Right atrium auricular region (tissue), 2 donors: ENCODE measurements at regions not wholly inside any gene's neighbourhood (a gene's known extent, or its start where the extent isn't known, plus 50 kb on each side); places are given as distances from the start of the nearest gene placed in this dataset.

Experiments used
- DNase-seq: peaks from one replicate; pipeline ENCODE4 v3.0.0-alpha.2; 2019; ENCODE audit warnings: low spot score
- H3K27ac ChIP-seq, 2 donors: fragments of 200-600 bp; sonication (generic); 1 replicate in 1 of 2; 2 replicates in 1 of 2; pipeline ENCODE4 v1.5.1; 2016 to 2019
- H3K27me3 ChIP-seq, 2 donors: fragments of 200-600 bp; sonication (generic); one replicate each; pipeline versions ENCODE4 v1.5.1 to v1.6.0; 2017 to 2019
- H3K36me3 ChIP-seq: fragments of 200-600 bp; sonication (generic); one replicate; pipeline ENCODE4 v1.5.1; 2016
- H3K4me1 ChIP-seq, 2 donors: fragments of 200-600 bp; sonication (generic); one replicate each; pipeline versions ENCODE4 v1.5.1 to v1.6.0; 2017 to 2019
- H3K4me3 ChIP-seq, 2 donors: fragments of 200-600 bp; sonication (generic); 1 replicate in 1 of 2; 2 replicates in 1 of 2; pipeline ENCODE4 v1.5.1; 2017 to 2019; ENCODE audit warnings: mild to moderate bottlenecking in 1 of 2, moderate library complexity in 1 of 2
- H3K9me3 ChIP-seq, 2 donors: fragments of 200-600 bp; sonication (generic); one replicate each; pipeline ENCODE4 v1.5.1; 2019
- TF ChIP-seq, protein P1 (sequence below), 2 donors: fragments of 200-600 bp; sonication (generic); IDR thresholded peaks; one replicate each; pipeline ENCODE4 v1.5.1; 2019; ENCODE audit warnings: antibody characterized with exemption in 2 of 2

DNA sequence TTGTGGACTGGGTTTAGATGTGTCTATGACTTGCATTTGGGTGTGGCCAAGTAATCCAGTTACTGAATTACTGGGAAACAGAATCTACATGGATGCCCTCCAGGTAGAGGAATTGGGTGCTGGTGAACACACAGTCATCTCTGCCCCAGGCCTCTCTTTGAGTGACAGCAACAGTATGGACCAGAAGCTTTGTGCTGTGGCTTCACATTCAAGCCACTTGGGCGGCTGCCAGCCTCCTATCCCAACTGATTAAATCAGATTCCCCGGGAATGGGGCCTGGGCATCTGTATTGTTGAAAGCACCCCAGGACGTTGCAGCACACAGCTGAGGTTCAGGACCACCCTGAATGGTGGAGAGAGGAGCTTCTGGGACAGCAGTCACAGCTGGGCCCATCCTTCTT is 144.6 kb downstream of the DHX35 start:
- no peaks in the 10 kb centered on the region for H3K4me1 ChIP-seq
- no peak for DNase-seq
- no peak overlapping the region for H3K4me3 ChIP-seq
- peaks cover 0 to 5% of the 10 kb centered on the region in 2 donors for H3K9me3 ChIP-seq
- no peaks in the 10 kb centered on the region for H3K36me3 ChIP-seq
- no peaks in the 10 kb centered on the region for H3K27me3 ChIP-seq
- TF ChIP-seq, protein P1, sequence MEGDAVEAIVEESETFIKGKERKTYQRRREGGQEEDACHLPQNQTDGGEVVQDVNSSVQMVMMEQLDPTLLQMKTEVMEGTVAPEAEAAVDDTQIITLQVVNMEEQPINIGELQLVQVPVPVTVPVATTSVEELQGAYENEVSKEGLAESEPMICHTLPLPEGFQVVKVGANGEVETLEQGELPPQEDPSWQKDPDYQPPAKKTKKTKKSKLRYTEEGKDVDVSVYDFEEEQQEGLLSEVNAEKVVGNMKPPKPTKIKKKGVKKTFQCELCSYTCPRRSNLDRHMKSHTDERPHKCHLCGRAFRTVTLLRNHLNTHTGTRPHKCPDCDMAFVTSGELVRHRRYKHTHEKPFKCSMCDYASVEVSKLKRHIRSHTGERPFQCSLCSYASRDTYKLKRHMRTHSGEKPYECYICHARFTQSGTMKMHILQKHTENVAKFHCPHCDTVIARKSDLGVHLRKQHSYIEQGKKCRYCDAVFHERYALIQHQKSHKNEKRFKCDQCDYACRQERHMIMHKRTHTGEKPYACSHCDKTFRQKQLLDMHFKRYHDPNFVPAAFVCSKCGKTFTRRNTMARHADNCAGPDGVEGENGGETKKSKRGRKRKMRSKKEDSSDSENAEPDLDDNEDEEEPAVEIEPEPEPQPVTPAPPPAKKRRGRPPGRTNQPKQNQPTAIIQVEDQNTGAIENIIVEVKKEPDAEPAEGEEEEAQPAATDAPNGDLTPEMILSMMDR (IDR thresholded peaks at IDR 0.05): no peak
- H3K27ac ChIP-seq: no peak overlapping the region

- no peak for DNase-seq
- Histone ChIP-seq H3K27ac (no peak overlapping the region), H3K27me3 (no peaks in the 10 kb centered on the region), H3K4me1 (no peaks in the 10 kb centered on the region), H3K9me3 (peaks cover 0 to 5% of the 10 kb centered on the region in 2 donors), H3K36me3 (no peaks in the 10 kb centered on the region), H3K4me3 (no peak overlapping the region)
- TF ChIP-seq, protein P1 (IDR thresholded peaks at IDR 0.05): no peak
These were observed 143.4 kb downstream of the DHX35 start for GRCh38 chr20:39105551-39105950.

- no peaks in the 10 kb centered on the region for H3K36me3 ChIP-seq
- H3K27ac ChIP-seq: no peak overlapping the region
- H3K27me3 ChIP-seq: no peaks in the 10 kb centered on the region
These were observed 141.6 kb downstream of the DHX35 start for GRCh38 chr20:39103732-39104131.

DNA sequence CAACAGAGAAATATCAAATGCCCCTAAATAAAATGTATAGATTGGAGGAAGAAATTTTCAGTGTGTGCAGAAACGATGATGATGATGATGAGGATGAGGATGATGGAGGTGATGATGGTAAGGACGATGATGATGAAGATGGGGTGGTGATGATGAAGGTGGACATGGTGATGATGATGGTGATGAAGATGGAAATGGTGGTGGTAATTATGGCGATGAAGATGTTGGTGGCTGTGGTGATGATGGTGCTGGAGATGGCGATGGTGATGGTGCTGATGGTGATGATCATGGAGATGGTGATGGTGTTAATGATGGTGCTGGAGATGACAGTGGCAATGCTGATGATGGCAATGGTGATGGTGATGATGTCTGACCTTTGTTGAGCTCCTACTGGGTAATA is 141.2 kb downstream of the DHX35 start:
- Histone ChIP-seq H3K9me3 (peaks cover 0 to 5% of the 10 kb centered on the region in 2 donors), H3K36me3 (no peaks in the 10 kb centered on the region), H3K4me3 (no peak overlapping the region), H3K27me3 (no peaks in the 10 kb centered on the region), H3K4me1 (no peaks in the 10 kb centered on the region), H3K27ac (no peak overlapping the region)
- no peak for DNase-seq
- TF ChIP-seq, protein P1 (IDR thresholded peaks at IDR 0.05): no peak

More at GRCh38 chr20:39103732-39104131, 141.6 kb downstream of the DHX35 start:
- Histone ChIP-seq H3K9me3 (peaks cover 0 to 5% of the 10 kb centered on the region in 2 donors), H3K4me3 (no peak overlapping the region), H3K4me1 (no peaks in the 10 kb centered on the region)
- DNase-seq: no peak
- TF ChIP-seq, protein P1 (IDR thresholded peaks at IDR 0.05): no peak

DNA sequence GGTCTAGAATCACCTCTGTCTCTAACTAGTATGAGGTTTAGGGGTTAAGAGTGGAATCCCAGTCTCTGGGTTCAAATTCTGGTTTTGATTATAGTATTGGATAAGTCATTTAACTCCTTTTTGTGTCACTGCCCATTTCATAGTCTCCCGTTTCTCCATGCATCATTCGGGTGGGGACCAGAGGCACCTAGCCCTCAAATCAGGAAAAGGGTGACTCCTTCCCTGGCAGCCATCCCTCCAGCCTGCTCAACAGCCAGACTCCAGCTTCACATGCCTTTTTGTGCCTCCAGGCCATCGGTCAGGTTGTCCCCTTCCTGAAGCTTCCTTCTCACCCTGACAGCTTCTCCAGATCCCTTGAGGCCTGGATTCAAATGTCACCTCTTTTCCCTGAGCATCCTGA is 139.8 kb downstream of the DHX35 start:
- H3K36me3 ChIP-seq: no peaks in the 10 kb centered on the region
- H3K27me3 ChIP-seq: no peaks in the 10 kb centered on the region
- TF ChIP-seq, protein P1 (IDR thresholded peaks at IDR 0.05): no peak
- DNase-seq: no peak
- H3K27ac ChIP-seq: no peak overlapping the region
- H3K9me3 ChIP-seq: peaks cover 0 to 5% of the 10 kb centered on the region in 2 donors
- H3K4me3 ChIP-seq: no peak overlapping the region
- H3K4me1 ChIP-seq: no peaks in the 10 kb centered on the region

DNA sequence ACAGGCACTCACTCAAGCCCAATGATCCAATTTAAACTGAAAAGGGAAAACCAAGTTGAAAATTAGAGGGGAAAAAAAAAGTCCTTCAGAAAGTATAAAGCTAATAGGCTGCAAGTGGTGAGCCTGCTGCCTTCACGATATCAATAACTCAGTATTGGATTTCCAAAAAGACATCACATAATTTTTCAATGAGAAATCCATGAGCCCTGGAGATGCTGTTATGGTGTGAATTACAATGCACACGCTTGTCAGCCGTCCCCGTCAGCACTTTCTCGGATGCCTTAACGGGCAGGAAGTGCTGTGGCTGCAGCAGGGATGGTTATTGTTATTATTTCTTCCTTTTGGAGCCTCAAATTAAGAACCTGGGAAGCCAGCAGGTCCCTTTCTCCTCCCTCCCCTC is 138.5 kb downstream of the DHX35 start:
- no peaks in the 10 kb centered on the region for H3K36me3 ChIP-seq
- no peak overlapping the region for H3K4me3 ChIP-seq
- H3K27me3 ChIP-seq: no peaks in the 10 kb centered on the region
- H3K9me3 ChIP-seq: peaks cover 0 to 5% of the 10 kb centered on the region in 2 donors
- no peak overlapping the region for H3K27ac ChIP-seq
- TF ChIP-seq, protein P1 (IDR thresholded peaks at IDR 0.05): no peak
- no peaks in the 10 kb centered on the region for H3K4me1 ChIP-seq
- no peak for DNase-seq
